HG03103 (cell line): ENCODE measurements at regions not wholly inside any gene's neighbourhood (a gene's known extent, or its start where the extent isn't known, plus 50 kb on each side); places are given as distances from the start of the nearest gene placed in this dataset.

Experiments used
- ATAC-seq: cut with Tn5 transposase; IDR thresholded peaks from one replicate; pipeline ENCODE4 v1.9.1; 2021; ENCODE audit warnings: low read depth; ENCODE audit not compliant: unreplicated experiment

GRCh38 chr1:68332041-68332440 lies 99.7 kb upstream of the WLS start:
- no peak for ATAC-seq

GRCh38 chr1:68331117-68331865 lies 99.0 kb upstream of the WLS start:
- ATAC-seq: no peak

GRCh38 chr1:68330391-68330790 lies 98.1 kb upstream of the WLS start:
- ATAC-seq: no peak

GRCh38 chr1:68329096-68329835 lies 96.9 kb upstream of the WLS start:
- ATAC-seq: no peak

GRCh38 chr1:68328490-68328889 lies 96.2 kb upstream of the WLS start:
- no peak for ATAC-seq

- ATAC-seq: no peak
Observed at GRCh38 chr1:68327414-68327813, 95.1 kb upstream of the WLS start.

- ATAC-seq: no peak
Observed at GRCh38 chr1:68326481-68326880, 94.2 kb upstream of the WLS start.

- ATAC-seq: no peak
Observed at GRCh38 chr1:68324316-68324715, 92.0 kb upstream of the WLS start.

GRCh38 chr1:68322837-68323687 lies 90.7 kb upstream of the WLS start:
- no peak for ATAC-seq

- no peak for ATAC-seq
Observed at GRCh38 chr1:68322096-68322495, 89.8 kb upstream of the WLS start.

GRCh38 chr1:68321084-68321685 lies 88.9 kb upstream of the WLS start:
- ATAC-seq: no peak

- no peak for ATAC-seq
Observed at GRCh38 chr1:68320349-68320748, 88.0 kb upstream of the WLS start.

GRCh38 chr1:68319907-68320306 lies 87.6 kb upstream of the WLS start:
- no peak for ATAC-seq

- no peak for ATAC-seq
Observed at GRCh38 chr1:68317543-68317942, 85.2 kb upstream of the WLS start.

GRCh38 chr1:68314151-68314780 lies 81.9 kb upstream of the WLS start:
- ATAC-seq: no peak

GRCh38 chr1:68313735-68314134 lies 81.4 kb upstream of the WLS start:
- no peak for ATAC-seq

GRCh38 chr1:68308034-68308433 lies 75.7 kb upstream of the WLS start:
- no peak for ATAC-seq

GRCh38 chr1:68307378-68307787 lies 75.1 kb upstream of the WLS start:
- ATAC-seq: no peak

- ATAC-seq: no peak
Observed at GRCh38 chr1:68301471-68302001, 69.2 kb upstream of the WLS start.
